Activated naive CD4-positive, alpha-beta T cell treated with anti-CD3 and anti-CD28 coated beads, Interleukin-2, amount 50 U/mL, for 72 hours (primary cell): ENCODE measurements at regions not wholly inside any gene's neighbourhood (a gene's known extent, or its start where the extent isn't known, plus 50 kb on each side); places are given as distances from the start of the nearest gene placed in this dataset.
"Not testable (repeated sequence)": the region's sequence is repeated elsewhere in the genome, so short reads cannot be mapped to it uniquely, and the experiment has no call there.

ENCODE experiments used
- ATAC-seq, 2 donors: fragments of 150-1000 bp; cut with Tn5 transposase; 2 replicates each; pipeline ENCODE4 v1.10.0; 2021; ENCODE audit warnings: mild to moderate bottlenecking in 2 of 2, moderate library complexity in 2 of 2
- DNase-seq, 2 donors: peaks; one replicate each; pipeline ENCODE4 v3.0.0; 2021 to 2022; ENCODE audit warnings: low spot score in 2 of 2
- H3K27ac Mint-ChIP-seq, 2 donors: one replicate each; pipeline ENCODE4 v1.8.0; 2022; ENCODE audit warnings: mild to moderate bottlenecking in 2 of 2, mixed read lengths in 2 of 2
- H3K36me3 Mint-ChIP-seq, 2 donors: one replicate each; pipeline ENCODE4 v1.8.0; 2022; ENCODE audit warnings: mixed read lengths in 2 of 2
- H3K9me3 Mint-ChIP-seq, 2 donors: one replicate each; pipeline ENCODE4 v1.8.0; 2022; ENCODE audit warnings: mixed read lengths in 2 of 2

GRCh38 chr6:84892671-84893070 is 128.3 kb upstream of the TBX18 start:
- Mint-ChIP-seq H3K36me3 (no peaks in the 10 kb centered on the region), H3K9me3 (peaks cover 0 to 4% of the 10 kb centered on the region in 2 donors), H3K27ac (no peak overlapping the region)
- ATAC-seq (no peak), DNase-seq (no peak)

GRCh38 chr6:84882768-84883766 is 118.7 kb upstream of the TBX18 start:
- H3K27ac Mint-ChIP-seq = no peak overlapping the region
- no peaks in the 10 kb centered on the region for H3K36me3 Mint-ChIP-seq
- H3K9me3 Mint-ChIP-seq = no peaks in the 10 kb centered on the region
- no peak for ATAC-seq
- DNase-seq = no peak

GRCh38 chr6:84879385-84879784 is 115.0 kb upstream of the TBX18 start:
- not testable (repeated sequence) for H3K36me3 Mint-ChIP-seq, H3K27ac Mint-ChIP-seq, DNase-seq, ATAC-seq, H3K9me3 Mint-ChIP-seq

GRCh38 chr6:84877515-84878210 is 113.3 kb upstream of the TBX18 start:
- Mint-ChIP-seq H3K9me3 (peaks cover 0 to 14% of the 10 kb centered on the region in 2 donors), H3K27ac (no peak overlapping the region), H3K36me3 (no peaks in the 10 kb centered on the region)
- DNase-seq = no peak
- ATAC-seq = no peak

- no peak for DNase-seq
- Mint-ChIP-seq H3K27ac (no peak overlapping the region), H3K9me3 (peaks cover 0 to 14% of the 10 kb centered on the region in 2 donors), H3K36me3 (no peaks in the 10 kb centered on the region)
- ATAC-seq = no peak
Observed at GRCh38 chr6:84876723-84877514, 112.5 kb upstream of the TBX18 start.

- DNase-seq (no peak), ATAC-seq (no peak)
- no peaks in the 10 kb centered on the region for H3K36me3 Mint-ChIP-seq
- no peak overlapping the region for H3K27ac Mint-ChIP-seq
- peaks cover 0 to 14% of the 10 kb centered on the region in 2 donors for H3K9me3 Mint-ChIP-seq
Observed at GRCh38 chr6:84872996-84873723, 108.8 kb upstream of the TBX18 start.

GRCh38 chr6:84871925-84872324 is 107.5 kb upstream of the TBX18 start:
- peaks cover 0 to 7% of the 10 kb centered on the region in 2 donors for H3K9me3 Mint-ChIP-seq
- no peaks in the 10 kb centered on the region for H3K36me3 Mint-ChIP-seq

GRCh38 chr6:84870672-84871071 is 106.3 kb upstream of the TBX18 start:
- DNase-seq (no peak), ATAC-seq (no peak)
- peaks cover 0 to 7% of the 10 kb centered on the region in 2 donors for H3K9me3 Mint-ChIP-seq
- H3K27ac Mint-ChIP-seq = no peak overlapping the region
- H3K36me3 Mint-ChIP-seq = no peaks in the 10 kb centered on the region

More at GRCh38 chr6:84871925-84872324, 107.5 kb upstream of the TBX18 start:
- H3K27ac Mint-ChIP-seq = no peak overlapping the region
- no peak for DNase-seq
- no peak for ATAC-seq

GRCh38 chr6:84868149-84868548 is 103.8 kb upstream of the TBX18 start:
- ATAC-seq = no peak
- no peak for DNase-seq
- Mint-ChIP-seq H3K9me3 (no peaks in the 10 kb centered on the region), H3K27ac (no peak overlapping the region), H3K36me3 (no peaks in the 10 kb centered on the region)

GRCh38 chr6:84867521-84867920 is 103.1 kb upstream of the TBX18 start:
- Mint-ChIP-seq H3K9me3 (no peaks in the 10 kb centered on the region), H3K36me3 (no peaks in the 10 kb centered on the region), H3K27ac (no peak overlapping the region)
- no peak for DNase-seq
- ATAC-seq = no peak

- no peaks in the 10 kb centered on the region for H3K36me3 Mint-ChIP-seq
- no peak overlapping the region for H3K27ac Mint-ChIP-seq
- peaks cover 0 to 3% of the 10 kb centered on the region in 2 donors for H3K9me3 Mint-ChIP-seq
- ATAC-seq (no peak), DNase-seq (no peak)
Observed at GRCh38 chr6:84866715-84867114, 102.3 kb upstream of the TBX18 start.

GRCh38 chr6:84865372-84865771 is 101.0 kb upstream of the TBX18 start:
- DNase-seq, H3K36me3 Mint-ChIP-seq, ATAC-seq, H3K9me3 Mint-ChIP-seq, H3K27ac Mint-ChIP-seq: not testable (repeated sequence)

GRCh38 chr6:84862843-84863242 is 98.4 kb upstream of the TBX18 start:
- H3K36me3 Mint-ChIP-seq = no peaks in the 10 kb centered on the region
- ATAC-seq (no peak), DNase-seq (no peak)
- H3K27ac Mint-ChIP-seq = no peak overlapping the region
- H3K9me3 Mint-ChIP-seq = peaks cover 0 to 13% of the 10 kb centered on the region in 2 donors

GRCh38 chr6:84860920-84861319 is 96.5 kb upstream of the TBX18 start:
- H3K9me3 Mint-ChIP-seq = peaks cover 0 to 13% of the 10 kb centered on the region in 2 donors
- H3K36me3 Mint-ChIP-seq = no peaks in the 10 kb centered on the region
- no peak for ATAC-seq
- no peak overlapping the region for H3K27ac Mint-ChIP-seq
- DNase-seq = no peak

GRCh38 chr6:84860509-84860908 is 96.1 kb upstream of the TBX18 start:
- Mint-ChIP-seq H3K36me3 (no peaks in the 10 kb centered on the region), H3K27ac (no peak overlapping the region), H3K9me3 (peaks cover 2 to 13% of the 10 kb centered on the region in 2 donors)
- no peak for DNase-seq
- ATAC-seq = no peak

- H3K9me3 Mint-ChIP-seq = peaks cover 4 to 5% of the 10 kb centered on the region in 2 donors
- no peak for DNase-seq
- no peak overlapping the region for H3K27ac Mint-ChIP-seq
- no peaks in the 10 kb centered on the region for H3K36me3 Mint-ChIP-seq
- ATAC-seq = no peak
Observed at GRCh38 chr6:84854811-84855400, 90.5 kb upstream of the TBX18 start.
